SK-N-SH (cell line): ENCODE measurements at regions not wholly inside any gene's neighbourhood (a gene's known extent, or its start where the extent isn't known, plus 50 kb on each side); places are given as distances from the start of the nearest gene placed in this dataset.

Experiments used
- CTCF ChIA-PET: fragments of 300-600, 350-600 bp; formaldehyde crosslinking; extraction: SDS; loops from one replicate; lab custom pipeline; 2021; lab: Yijun Ruan, JAX
- POLR2A ChIA-PET: fragments of 350-600 bp; sonication (Branson Sonifier 250); formaldehyde crosslinking; extraction: SDS; loops from one replicate; lab custom pipeline; 2020; ENCODE audit warnings: antibody characterized with exemption, inconsistent platforms; lab: Yijun Ruan, JAX
- DNase-seq: peaks from one replicate; pipeline ENCODE4 v3.0.0; 2012
- H2AFZ ChIP-seq: fragments of 200-600 bp; sonication (generic); 2 replicates; pipeline ENCODE4 v1.8.1; 2016; ENCODE audit warnings: antibody characterized with exemption, mild to moderate bottlenecking, low read depth
- H3F3A ChIP-seq: fragments of 200-600 bp; sonication (generic); replicated peaks from 2 replicates; pipeline ENCODE3; 2016; ENCODE audit warnings: antibody characterized with exemption, mild to moderate bottlenecking; ENCODE audit not compliant: insufficient read depth
- H3K27ac ChIP-seq, 2 experiments: fragments of 200-500 bp in 1 of 2; fragments of 200-600 bp in 1 of 2; sonication (Bioruptor generic) in 1 of 2; sonication (generic), shearing (Covaris generic) in 1 of 2; 2 replicates each; pipeline versions ENCODE4 v1.5.1 to v1.6.1; 2014 to 2016; ENCODE audit warnings: low read depth in 2 of 2, inconsistent platforms in 1 of 2, low read length in 1 of 2, mild to moderate bottlenecking in 1 of 2, mixed read lengths in 1 of 2
- H3K27me3 ChIP-seq: fragments of 200-600 bp; sonication (generic), shearing (Covaris generic); 2 replicates; pipeline ENCODE4 v1.6.1; 2016; ENCODE audit warnings: mixed run types; ENCODE audit not compliant: insufficient read depth
- H3K36me3 ChIP-seq, 2 experiments: fragments of 200-500 bp in 1 of 2; fragments of 200-600 bp in 1 of 2; sonication (Bioruptor generic) in 1 of 2; sonication (generic) in 1 of 2; replicated peaks in 1 of 2; 2 replicates each; pipeline versions ENCODE3 to v1.5.1; 2014 to 2016; ENCODE audit warnings: low read length in 1 of 2, mild to moderate bottlenecking in 1 of 2; ENCODE audit not compliant: insufficient read depth in 2 of 2, control insufficient read depth in 1 of 2
- H3K4me1 ChIP-seq, 2 experiments: fragments of 200-500 bp in 1 of 2; fragments of 200-600 bp in 1 of 2; sonication (Bioruptor generic) in 1 of 2; sonication (generic), shearing (Covaris generic) in 1 of 2; 2 replicates each; pipeline versions ENCODE4 v1.5.1 to v1.6.1; 2014 to 2016; ENCODE audit warnings: low read depth in 1 of 2, low read length in 1 of 2, mixed run types in 1 of 2; ENCODE audit not compliant: insufficient read depth in 2 of 2, control insufficient read depth in 1 of 2
- H3K4me2 ChIP-seq: fragments of 200-600 bp; sonication (generic), shearing (Covaris generic); 2 replicates; pipeline ENCODE4 v1.6.1; 2017; ENCODE audit warnings: mixed run types
- H3K4me3 ChIP-seq, 2 experiments: fragments of 200-500 bp in 1 of 2; fragments of 200-600 bp in 1 of 2; sonication (Bioruptor generic) in 1 of 2; sonication (generic), shearing (Covaris generic) in 1 of 2; 2 replicates each; pipeline versions ENCODE4 v1.5.1 to v1.8.1; 2014 to 2016; ENCODE audit warnings: low read depth in 2 of 2, inconsistent platforms in 1 of 2, low read length in 1 of 2, mild to moderate bottlenecking in 1 of 2, mixed read lengths in 1 of 2, moderate library complexity in 1 of 2
- H3K79me2 ChIP-seq: fragments of 200-600 bp; sonication (generic); 2 replicates; pipeline ENCODE4 v1.8.1; 2017; ENCODE audit warnings: mild to moderate bottlenecking; ENCODE audit not compliant: insufficient read depth
- H3K9ac ChIP-seq: fragments of 200-600 bp; sonication (generic); 2 replicates; pipeline ENCODE4 v1.6.1; 2017; ENCODE audit warnings: mixed run types
- H3K9me2 ChIP-seq: fragments of 200-600 bp; sonication (generic); 2 replicates; pipeline ENCODE4 v1.6.1; 2017; ENCODE audit warnings: mixed run types
- H3K9me3 ChIP-seq: fragments of 200-600 bp; sonication (generic); 2 replicates; pipeline ENCODE4 v1.6.1; 2017; ENCODE audit warnings: mixed run types, mild to moderate bottlenecking, moderate library complexity
- H4K20me1 ChIP-seq: fragments of 200-600 bp; sonication (generic); 2 replicates; pipeline ENCODE4 v1.6.1; 2017; ENCODE audit warnings: mild to moderate bottlenecking, mixed run types; ENCODE audit not compliant: insufficient read depth
- EP300 ChIP-seq, 2 experiments: IDR thresholded peaks; 2 replicates each; pipeline versions ENCODE4 v1.4.0 to v1.6.1; 2012; ENCODE audit warnings: borderline replicate concordance in 1 of 2, low read depth in 1 of 2, low read length in 1 of 2
- EZH2phosphoT487 ChIP-seq: fragments of 200-600 bp; sonication (generic); IDR thresholded peaks from 2 replicates; pipeline ENCODE4 v1.6.1; 2017; ENCODE audit warnings: low read depth, mixed run types, mild to moderate bottlenecking, antibody characterized with exemption, moderate library complexity, borderline replicate concordance
- FOXM1 ChIP-seq: IDR thresholded peaks from 2 replicates; pipeline ENCODE4 v1.4.0; 2012; ENCODE audit warnings: low read depth, mild to moderate bottlenecking
- GABPA ChIP-seq: IDR thresholded peaks from 2 replicates; pipeline ENCODE4 v1.4.0; 2012; ENCODE audit warnings: low read depth, mild to moderate bottlenecking
- JUND ChIP-seq: IDR thresholded peaks from 2 replicates; pipeline ENCODE4 v1.4.0; 2012
- MAX ChIP-seq: IDR thresholded peaks from 2 replicates; pipeline ENCODE4 v1.4.0; 2012; ENCODE audit warnings: low read depth
- NRF1 ChIP-seq: IDR thresholded peaks from 2 replicates; pipeline ENCODE4 v1.6.1; 2012; ENCODE audit warnings: low read depth, mild to moderate bottlenecking, low read length
- RAD21 ChIP-seq: IDR thresholded peaks from 2 replicates; pipeline ENCODE4 v1.6.1; 2012; ENCODE audit warnings: mild to moderate bottlenecking, low read length
- RXRA ChIP-seq: IDR thresholded peaks from 2 replicates; pipeline ENCODE4 v1.4.0; 2012; ENCODE audit warnings: low read depth, mild to moderate bottlenecking, borderline replicate concordance
- SMC3 ChIP-seq: IDR thresholded peaks from 2 replicates; pipeline ENCODE4 v1.6.1; 2012; ENCODE audit warnings: low read depth, low read length, improper control_type of control experiment
- USF1 ChIP-seq: IDR thresholded peaks from 2 replicates; pipeline ENCODE4 v1.4.0; 2012; ENCODE audit warnings: low read depth, borderline replicate concordance
- WGBS: methylation state at CpG from one replicate; pipeline ENCODE4 v1.1.6; 2017; ENCODE audit warnings: low lambda C conversion rate; 5-methylcytosine and 5-hydroxymethylcytosine counted together
- TF ChIP-seq, protein P1 (sequence below): IDR thresholded peaks from 2 replicates; pipeline ENCODE4 v1.6.1; 2012; ENCODE audit warnings: mild to moderate bottlenecking, low read depth, low read length, moderate library complexity

GRCh38 chr7:25970911-25971310 lies 181.1 kb upstream of the NFE2L3 start (continued):
- TF ChIP-seq USF1, result no peak
- TF ChIP-seq RXRA, result no peak
- no peak for TF ChIP-seq SMC3
- TF ChIP-seq EP300 (IDR thresholded peaks at IDR 0.05; ENCODE audit: borderline replicate concordance in 1 of 2, low read depth in 1 of 2, low read length in 1 of 2), result no peak
- no peak for TF ChIP-seq MAX

DNA sequence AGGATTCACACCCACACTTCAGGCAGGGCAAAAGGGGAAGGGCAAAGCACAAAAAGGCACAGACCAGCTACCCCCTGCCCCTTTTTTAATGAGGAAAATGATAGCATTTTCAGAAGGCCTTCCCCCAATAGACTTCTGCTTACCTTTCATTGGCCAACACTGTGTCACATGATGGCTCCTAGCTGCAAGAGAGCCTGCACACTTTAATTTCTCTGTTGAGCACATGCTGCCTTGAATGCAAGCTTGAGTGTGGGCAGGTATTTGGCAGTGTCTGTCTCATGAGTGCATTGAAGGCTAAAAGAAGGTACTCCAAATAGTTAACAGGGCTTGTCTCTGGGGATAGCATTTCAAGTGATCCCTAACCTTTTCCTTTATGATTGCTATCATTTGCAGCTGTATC lies 175.4 kb upstream of the NFE2L3 start:
- CTCF ChIA-PET, result interaction anchor here (0.8 to 1.1 kb wide), 2 partner anchors 112 to 114 kb away, joined by 3 read pairs; no protein-coding TSS in a partner anchor

GRCh38 chr7:25978466-25978865 lies 173.5 kb upstream of the NFE2L3 start:
- Histone ChIP-seq H3K4me1 (no peaks in the 10 kb centered on the region), H4K20me1 (no peaks in the 10 kb centered on the region), H3K27ac (no peak overlapping the region), H3K9me2 (no peaks in the 10 kb centered on the region), H3F3A (no peaks in the 10 kb centered on the region), H3K9me3 (no peaks in the 10 kb centered on the region), H3K79me2 (no peaks in the 10 kb centered on the region), H3K9ac (no peak overlapping the region), H3K36me3 (no peaks in the 10 kb centered on the region), H3K4me2 (no peak overlapping the region), H2AFZ (no peak overlapping the region), H3K27me3 (no peaks in the 10 kb centered on the region), H3K4me3 (no peak overlapping the region)
- TF ChIP-seq, protein P1, sequence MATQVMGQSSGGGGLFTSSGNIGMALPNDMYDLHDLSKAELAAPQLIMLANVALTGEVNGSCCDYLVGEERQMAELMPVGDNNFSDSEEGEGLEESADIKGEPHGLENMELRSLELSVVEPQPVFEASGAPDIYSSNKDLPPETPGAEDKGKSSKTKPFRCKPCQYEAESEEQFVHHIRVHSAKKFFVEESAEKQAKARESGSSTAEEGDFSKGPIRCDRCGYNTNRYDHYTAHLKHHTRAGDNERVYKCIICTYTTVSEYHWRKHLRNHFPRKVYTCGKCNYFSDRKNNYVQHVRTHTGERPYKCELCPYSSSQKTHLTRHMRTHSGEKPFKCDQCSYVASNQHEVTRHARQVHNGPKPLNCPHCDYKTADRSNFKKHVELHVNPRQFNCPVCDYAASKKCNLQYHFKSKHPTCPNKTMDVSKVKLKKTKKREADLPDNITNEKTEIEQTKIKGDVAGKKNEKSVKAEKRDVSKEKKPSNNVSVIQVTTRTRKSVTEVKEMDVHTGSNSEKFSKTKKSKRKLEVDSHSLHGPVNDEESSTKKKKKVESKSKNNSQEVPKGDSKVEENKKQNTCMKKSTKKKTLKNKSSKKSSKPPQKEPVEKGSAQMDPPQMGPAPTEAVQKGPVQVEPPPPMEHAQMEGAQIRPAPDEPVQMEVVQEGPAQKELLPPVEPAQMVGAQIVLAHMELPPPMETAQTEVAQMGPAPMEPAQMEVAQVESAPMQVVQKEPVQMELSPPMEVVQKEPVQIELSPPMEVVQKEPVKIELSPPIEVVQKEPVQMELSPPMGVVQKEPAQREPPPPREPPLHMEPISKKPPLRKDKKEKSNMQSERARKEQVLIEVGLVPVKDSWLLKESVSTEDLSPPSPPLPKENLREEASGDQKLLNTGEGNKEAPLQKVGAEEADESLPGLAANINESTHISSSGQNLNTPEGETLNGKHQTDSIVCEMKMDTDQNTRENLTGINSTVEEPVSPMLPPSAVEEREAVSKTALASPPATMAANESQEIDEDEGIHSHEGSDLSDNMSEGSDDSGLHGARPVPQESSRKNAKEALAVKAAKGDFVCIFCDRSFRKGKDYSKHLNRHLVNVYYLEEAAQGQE, result no peak
- TF ChIP-seq SMC3 (no peak), EZH2phosphoT487 (no peak)
- POLR2A ChIA-PET, result no interaction called here
- DNase-seq, result no peak
- CTCF ChIA-PET, result interaction anchor here (2.2 kb wide), 1 partner anchor 20 kb away, joined by 6 read pairs; no protein-coding TSS in a partner anchor
- WGBS, result 6% methylated on average over 5 of the region's 5 CpGs

More for the DNA sequence above, 175.4 kb upstream of the NFE2L3 start:
- POLR2A ChIA-PET, result no interaction called here
- H4K20me1 ChIP-seq, result no peaks in the 10 kb centered on the region
- no peaks in the 10 kb centered on the region for H3K9me2 ChIP-seq
- H3K27ac ChIP-seq, result no peak overlapping the region
- no peak overlapping the region for H2AFZ ChIP-seq
- no peak overlapping the region for H3K9ac ChIP-seq
- H3K4me3 ChIP-seq, result no peak overlapping the region
- H3K4me2 ChIP-seq, result no peak overlapping the region
- H3K9me3 ChIP-seq, result no peaks in the 10 kb centered on the region
- no peaks in the 10 kb centered on the region for H3K79me2 ChIP-seq
- H3K27me3 ChIP-seq, result no peaks in the 10 kb centered on the region
- H3K36me3 ChIP-seq, result no peaks in the 10 kb centered on the region
- TF ChIP-seq FOXM1 (no peak), EZH2phosphoT487 (no peak), NRF1 (no peak), USF1 (no peak), GABPA (no peak), JUND (no peak), RAD21 (no peak)
- no peaks in the 10 kb centered on the region for H3F3A ChIP-seq
- DNase-seq, result no peak
- H3K4me1 ChIP-seq, result no peaks in the 10 kb centered on the region
